WTC11 (cell line): ENCODE measurements at regions not wholly inside any gene's neighbourhood (a gene's known extent, or its start where the extent isn't known, plus 50 kb on each side); places are given as distances from the start of the nearest gene placed in this dataset.

Experiments used
- ATAC-seq: fragments of 200-7000 bp; cut with Tn5 transposase; 2 replicates; pipeline ENCODE4 v1.10.0; 2021; ENCODE audit warnings: mild to moderate bottlenecking, moderate library complexity
- CTCF ChIA-PET: fragments of 300-600 bp; sonication (Branson Sonifier 250); formaldehyde crosslinking; loops from one replicate; lab custom pipeline; 2021; ENCODE audit warnings: antibody characterized with exemption; lab: Charles Lee
- POLR2A ChIA-PET: fragments of 350-600 bp; sonication (Branson Sonifier 250); formaldehyde crosslinking; loops from one replicate; lab custom pipeline; 2021; ENCODE audit warnings: antibody characterized with exemption; lab: Charles Lee
- DNase-seq: peaks from one replicate; pipeline ENCODE4 v3.0.0; 2021; ENCODE audit warnings: low spot score
- H3K27ac Mint-ChIP-seq: 2 replicates; pipeline ENCODE4 v1.8.0; 2021; ENCODE audit warnings: mixed read lengths
- H3K27me3 Mint-ChIP-seq: 2 replicates; pipeline ENCODE4 v1.8.0; 2021; ENCODE audit warnings: low read depth, mild to moderate bottlenecking, moderate library complexity, mixed read lengths
- H3K36me3 Mint-ChIP-seq: 2 replicates; pipeline ENCODE4 v1.8.0; 2021; ENCODE audit warnings: mixed read lengths
- H3K4me1 Mint-ChIP-seq: 2 replicates; pipeline ENCODE4 v1.8.0; 2022; ENCODE audit warnings: mixed read lengths
- H3K4me3 Mint-ChIP-seq: 2 replicates; pipeline ENCODE4 v1.8.0; 2021; ENCODE audit warnings: mild to moderate bottlenecking, moderate library complexity, mixed read lengths
- H3K9me3 Mint-ChIP-seq: 2 replicates; pipeline ENCODE4 v1.8.0; 2021; ENCODE audit warnings: mixed read lengths
- CREM ChIP-seq: sonication (generic); formaldehyde crosslinking; IDR thresholded peaks from 2 replicates; pipeline ENCODE4 v1.8.1; 2022; ENCODE audit warnings: mild to moderate bottlenecking, missing genetic modification reagents, moderate library complexity
- ETV6 ChIP-seq: sonication (generic); formaldehyde crosslinking; IDR thresholded peaks from 2 replicates; pipeline ENCODE4 v1.8.1; 2022; ENCODE audit warnings: mild to moderate bottlenecking, missing genetic modification reagents
- GTF2I ChIP-seq: fragments of 250-450 bp; sonication (Bioruptor Pico); conservative IDR thresholded peaks from 2 replicates; pipeline ENCODE4 v1.4.0; 2021; ENCODE audit warnings: mild to moderate bottlenecking
- KAT7 ChIP-seq: sonication (generic); formaldehyde crosslinking; IDR thresholded peaks from 2 replicates; pipeline ENCODE4 v1.8.1; 2023; ENCODE audit warnings: missing genetic modification reagents, mild to moderate bottlenecking, borderline replicate concordance
- MYBL2 ChIP-seq: sonication (generic); formaldehyde crosslinking; IDR thresholded peaks from 2 replicates; pipeline ENCODE4 v1.8.1; 2023; ENCODE audit warnings: mild to moderate bottlenecking, moderate library complexity, missing genetic modification reagents
- NR1H2 ChIP-seq: sonication (generic); formaldehyde crosslinking; IDR thresholded peaks from 2 replicates; pipeline ENCODE4 v1.9.0; 2021; ENCODE audit warnings: mild to moderate bottlenecking, moderate library complexity, missing genetic modification reagents
- NR2C2 ChIP-seq: sonication (generic); formaldehyde crosslinking; IDR thresholded peaks from 2 replicates; pipeline ENCODE4 v1.8.0; 2022; ENCODE audit warnings: mild to moderate bottlenecking, missing genetic modification reagents
- NR3C1 ChIP-seq: sonication (generic); formaldehyde crosslinking; conservative IDR thresholded peaks from 2 replicates; pipeline ENCODE4 v1.8.1; 2023; ENCODE audit warnings: low read depth, mild to moderate bottlenecking, missing genetic modification reagents
- PRRX2 ChIP-seq: fragments of 250-450 bp; sonication (Bioruptor Pico); IDR thresholded peaks from 2 replicates; pipeline ENCODE4 v1.8.0; 2021; ENCODE audit warnings: mild to moderate bottlenecking
- TCF7 ChIP-seq: sonication (generic); formaldehyde crosslinking; IDR thresholded peaks from 2 replicates; pipeline ENCODE4 v1.8.0; 2022; ENCODE audit warnings: mild to moderate bottlenecking, low read depth, missing genetic modification reagents, moderate library complexity
- TEAD4 ChIP-seq: sonication (generic); formaldehyde crosslinking; IDR thresholded peaks from 2 replicates; pipeline ENCODE4 v1.8.0; 2022; ENCODE audit warnings: mild to moderate bottlenecking, missing genetic modification reagents
- ZNF317 ChIP-seq: sonication (generic); formaldehyde crosslinking; IDR thresholded peaks from 2 replicates; pipeline ENCODE4 v1.8.1; 2023; ENCODE audit warnings: low read depth, mild to moderate bottlenecking, moderate library complexity, missing genetic modification reagents, borderline replicate concordance
- ZNF396 ChIP-seq: fragments of 250-450 bp; sonication (Bioruptor Pico); IDR thresholded peaks from 2 replicates; pipeline ENCODE4 v1.8.0; 2021; ENCODE audit warnings: mild to moderate bottlenecking, moderate library complexity, borderline replicate concordance
- ZNF671 ChIP-seq: fragments of 250-450 bp; sonication (Bioruptor Pico); IDR thresholded peaks from 2 replicates; pipeline ENCODE4 v1.8.0; 2021; ENCODE audit warnings: mild to moderate bottlenecking
- TF ChIP-seq, protein P1 (sequence below): fragments of 200-600 bp; IDR thresholded peaks from 2 replicates; pipeline ENCODE4 v1.8.0; 2022; ENCODE audit warnings: antibody characterized with exemption
- TF ChIP-seq, protein P2 (sequence below): sonication (generic); formaldehyde crosslinking; IDR thresholded peaks from 2 replicates; pipeline ENCODE4 v1.8.0; 2022; ENCODE audit warnings: mild to moderate bottlenecking, missing genetic modification reagents
- TF ChIP-seq, protein P3 (sequence below): fragments of 250-450 bp; sonication (Bioruptor Pico); IDR thresholded peaks from 2 replicates; pipeline ENCODE4 v1.9.0; 2021; ENCODE audit warnings: mild to moderate bottlenecking, borderline replicate concordance
- TF ChIP-seq, protein P4 (sequence below): sonication (generic); formaldehyde crosslinking; IDR thresholded peaks from 2 replicates; pipeline ENCODE4 v1.8.1; 2023; ENCODE audit warnings: mild to moderate bottlenecking, missing genetic modification reagents
- TF ChIP-seq, protein P5 (sequence below): fragments of 250-450 bp; sonication (Bioruptor Pico); IDR thresholded peaks from 2 replicates; pipeline ENCODE4 v1.8.0; 2021; ENCODE audit warnings: mild to moderate bottlenecking
- TF ChIP-seq, protein P6 (sequence below): sonication (generic); formaldehyde crosslinking; IDR thresholded peaks from 2 replicates; pipeline ENCODE4 v1.8.1; 2022; ENCODE audit warnings: mild to moderate bottlenecking, missing genetic modification reagents, moderate library complexity, borderline replicate concordance
- TF ChIP-seq, protein P7 (sequence below): sonication (generic); formaldehyde crosslinking; IDR thresholded peaks from 2 replicates; pipeline ENCODE4 v1.8.0; 2022; ENCODE audit warnings: mild to moderate bottlenecking, missing genetic modification reagents

DNA sequence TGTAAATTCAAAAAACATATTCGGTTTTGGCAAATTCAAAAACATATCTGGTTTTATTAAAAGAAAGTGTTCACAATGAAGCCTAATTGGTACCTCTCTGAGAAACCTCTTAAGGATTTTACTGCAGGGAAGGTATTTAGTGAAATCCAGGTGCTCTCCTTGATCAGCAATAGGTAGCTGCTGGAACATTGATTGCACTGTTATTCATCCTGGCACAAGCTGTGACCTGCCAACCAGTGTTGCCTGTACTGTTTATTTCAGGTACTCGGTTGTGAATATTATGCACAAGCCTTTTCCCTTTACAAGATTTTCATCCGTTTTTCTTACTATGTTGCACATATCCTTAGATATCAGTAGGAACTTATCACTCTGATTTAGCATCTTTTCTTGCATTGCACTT lies 155.8 kb upstream of the ZEB2 start:
- TF ChIP-seq CREM (CRISPR knock-in tag), result no peak
- no peak for TF ChIP-seq GTF2I (CRISPR knock-in tag)
- TF ChIP-seq, protein P1, sequence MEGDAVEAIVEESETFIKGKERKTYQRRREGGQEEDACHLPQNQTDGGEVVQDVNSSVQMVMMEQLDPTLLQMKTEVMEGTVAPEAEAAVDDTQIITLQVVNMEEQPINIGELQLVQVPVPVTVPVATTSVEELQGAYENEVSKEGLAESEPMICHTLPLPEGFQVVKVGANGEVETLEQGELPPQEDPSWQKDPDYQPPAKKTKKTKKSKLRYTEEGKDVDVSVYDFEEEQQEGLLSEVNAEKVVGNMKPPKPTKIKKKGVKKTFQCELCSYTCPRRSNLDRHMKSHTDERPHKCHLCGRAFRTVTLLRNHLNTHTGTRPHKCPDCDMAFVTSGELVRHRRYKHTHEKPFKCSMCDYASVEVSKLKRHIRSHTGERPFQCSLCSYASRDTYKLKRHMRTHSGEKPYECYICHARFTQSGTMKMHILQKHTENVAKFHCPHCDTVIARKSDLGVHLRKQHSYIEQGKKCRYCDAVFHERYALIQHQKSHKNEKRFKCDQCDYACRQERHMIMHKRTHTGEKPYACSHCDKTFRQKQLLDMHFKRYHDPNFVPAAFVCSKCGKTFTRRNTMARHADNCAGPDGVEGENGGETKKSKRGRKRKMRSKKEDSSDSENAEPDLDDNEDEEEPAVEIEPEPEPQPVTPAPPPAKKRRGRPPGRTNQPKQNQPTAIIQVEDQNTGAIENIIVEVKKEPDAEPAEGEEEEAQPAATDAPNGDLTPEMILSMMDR, result no peak
- TF ChIP-seq NR3C1 (CRISPR knock-in tag), result no peak
- TF ChIP-seq, protein P2, sequence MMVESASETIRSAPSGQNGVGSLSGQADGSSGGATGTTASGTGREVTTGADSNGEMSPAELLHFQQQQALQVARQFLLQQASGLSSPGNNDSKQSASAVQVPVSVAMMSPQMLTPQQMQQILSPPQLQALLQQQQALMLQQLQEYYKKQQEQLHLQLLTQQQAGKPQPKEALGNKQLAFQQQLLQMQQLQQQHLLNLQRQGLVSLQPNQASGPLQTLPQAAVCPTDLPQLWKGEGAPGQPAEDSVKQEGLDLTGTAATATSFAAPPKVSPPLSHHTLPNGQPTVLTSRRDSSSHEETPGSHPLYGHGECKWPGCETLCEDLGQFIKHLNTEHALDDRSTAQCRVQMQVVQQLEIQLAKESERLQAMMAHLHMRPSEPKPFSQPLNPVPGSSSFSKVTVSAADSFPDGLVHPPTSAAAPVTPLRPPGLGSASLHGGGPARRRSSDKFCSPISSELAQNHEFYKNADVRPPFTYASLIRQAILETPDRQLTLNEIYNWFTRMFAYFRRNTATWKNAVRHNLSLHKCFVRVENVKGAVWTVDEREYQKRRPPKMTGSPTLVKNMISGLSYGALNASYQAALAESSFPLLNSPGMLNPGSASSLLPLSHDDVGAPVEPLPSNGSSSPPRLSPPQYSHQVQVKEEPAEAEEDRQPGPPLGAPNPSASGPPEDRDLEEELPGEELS (CRISPR knock-in tag), result no peak
- TF ChIP-seq PRRX2, result no peak
- TF ChIP-seq KAT7 (CRISPR knock-in tag), result no peak
- TF ChIP-seq, protein P3, sequence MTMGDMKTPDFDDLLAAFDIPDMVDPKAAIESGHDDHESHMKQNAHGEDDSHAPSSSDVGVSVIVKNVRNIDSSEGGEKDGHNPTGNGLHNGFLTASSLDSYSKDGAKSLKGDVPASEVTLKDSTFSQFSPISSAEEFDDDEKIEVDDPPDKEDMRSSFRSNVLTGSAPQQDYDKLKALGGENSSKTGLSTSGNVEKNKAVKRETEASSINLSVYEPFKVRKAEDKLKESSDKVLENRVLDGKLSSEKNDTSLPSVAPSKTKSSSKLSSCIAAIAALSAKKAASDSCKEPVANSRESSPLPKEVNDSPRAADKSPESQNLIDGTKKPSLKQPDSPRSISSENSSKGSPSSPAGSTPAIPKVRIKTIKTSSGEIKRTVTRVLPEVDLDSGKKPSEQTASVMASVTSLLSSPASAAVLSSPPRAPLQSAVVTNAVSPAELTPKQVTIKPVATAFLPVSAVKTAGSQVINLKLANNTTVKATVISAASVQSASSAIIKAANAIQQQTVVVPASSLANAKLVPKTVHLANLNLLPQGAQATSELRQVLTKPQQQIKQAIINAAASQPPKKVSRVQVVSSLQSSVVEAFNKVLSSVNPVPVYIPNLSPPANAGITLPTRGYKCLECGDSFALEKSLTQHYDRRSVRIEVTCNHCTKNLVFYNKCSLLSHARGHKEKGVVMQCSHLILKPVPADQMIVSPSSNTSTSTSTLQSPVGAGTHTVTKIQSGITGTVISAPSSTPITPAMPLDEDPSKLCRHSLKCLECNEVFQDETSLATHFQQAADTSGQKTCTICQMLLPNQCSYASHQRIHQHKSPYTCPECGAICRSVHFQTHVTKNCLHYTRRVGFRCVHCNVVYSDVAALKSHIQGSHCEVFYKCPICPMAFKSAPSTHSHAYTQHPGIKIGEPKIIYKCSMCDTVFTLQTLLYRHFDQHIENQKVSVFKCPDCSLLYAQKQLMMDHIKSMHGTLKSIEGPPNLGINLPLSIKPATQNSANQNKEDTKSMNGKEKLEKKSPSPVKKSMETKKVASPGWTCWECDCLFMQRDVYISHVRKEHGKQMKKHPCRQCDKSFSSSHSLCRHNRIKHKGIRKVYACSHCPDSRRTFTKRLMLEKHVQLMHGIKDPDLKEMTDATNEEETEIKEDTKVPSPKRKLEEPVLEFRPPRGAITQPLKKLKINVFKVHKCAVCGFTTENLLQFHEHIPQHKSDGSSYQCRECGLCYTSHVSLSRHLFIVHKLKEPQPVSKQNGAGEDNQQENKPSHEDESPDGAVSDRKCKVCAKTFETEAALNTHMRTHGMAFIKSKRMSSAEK (CRISPR knock-in tag), result no peak
- H3K27me3 Mint-ChIP-seq, result no peaks in the 10 kb centered on the region
- no peak for DNase-seq
- ATAC-seq, result no peak
- no peaks in the 10 kb centered on the region for H3K4me1 Mint-ChIP-seq
- POLR2A ChIA-PET, result interaction anchor here (0.5 to 0.6 kb wide), 2 partner anchors 269 to 914 kb away, joined by 3 to 4 read pairs; no protein-coding TSS in a partner anchor
- H3K27ac Mint-ChIP-seq, result no peak overlapping the region
- CTCF ChIA-PET, result no interaction called here
- 0 out of 2 replicates have a peak, but pooled peaks cover 3% of the 10 kb centered on the region for H3K9me3 Mint-ChIP-seq
- H3K36me3 Mint-ChIP-seq, result no peaks in the 10 kb centered on the region
- no peak overlapping the region for H3K4me3 Mint-ChIP-seq

DNA sequence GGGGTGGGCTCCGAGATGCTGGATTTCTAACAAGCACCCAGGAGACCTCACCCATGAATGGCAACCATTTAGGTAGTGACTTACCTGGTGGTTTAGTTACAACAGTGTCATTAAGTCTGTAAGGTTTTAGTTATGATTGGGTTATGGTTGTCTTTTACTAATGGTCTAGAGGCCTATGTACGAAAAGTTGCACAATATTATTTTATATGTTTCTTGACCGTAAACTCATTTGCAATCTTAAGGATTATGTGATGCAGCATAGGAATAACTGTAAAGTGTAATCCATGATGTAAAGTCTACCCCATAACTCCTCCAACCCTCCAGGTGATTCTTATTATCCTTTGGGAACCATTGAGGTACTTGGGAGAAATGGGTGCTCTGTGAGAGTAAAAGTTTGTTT lies 155.4 kb upstream of the ZEB2 start:
- POLR2A ChIA-PET, result interaction anchor here (0.5 kb wide), 1 partner anchor 914 kb away, joined by 4 read pairs; no protein-coding TSS in a partner anchor
- Mint-ChIP-seq H3K36me3 (no peaks in the 10 kb centered on the region), H3K27me3 (no peaks in the 10 kb centered on the region), H3K27ac (no peak overlapping the region), H3K4me1 (no peaks in the 10 kb centered on the region), H3K4me3 (no peak overlapping the region), H3K9me3 (0 out of 2 replicates have a peak, but pooled peaks cover 3% of the 10 kb centered on the region)
- CTCF ChIA-PET, result no interaction called here
- ATAC-seq, result no peak
- no peak for DNase-seq
- TF ChIP-seq ZNF317 (CRISPR knock-in tag) (no peak), ZNF396 (no peak), MYBL2 (no peak), TEAD4 (no peak), NR1H2 (CRISPR knock-in tag) (no peak), ZNF671 (CRISPR knock-in tag) (no peak), PRRX2 (no peak), NR2C2 (CRISPR knock-in tag) (no peak), TCF7 (no peak), ETV6 (CRISPR knock-in tag) (no peak)
- TF ChIP-seq, protein P4, sequence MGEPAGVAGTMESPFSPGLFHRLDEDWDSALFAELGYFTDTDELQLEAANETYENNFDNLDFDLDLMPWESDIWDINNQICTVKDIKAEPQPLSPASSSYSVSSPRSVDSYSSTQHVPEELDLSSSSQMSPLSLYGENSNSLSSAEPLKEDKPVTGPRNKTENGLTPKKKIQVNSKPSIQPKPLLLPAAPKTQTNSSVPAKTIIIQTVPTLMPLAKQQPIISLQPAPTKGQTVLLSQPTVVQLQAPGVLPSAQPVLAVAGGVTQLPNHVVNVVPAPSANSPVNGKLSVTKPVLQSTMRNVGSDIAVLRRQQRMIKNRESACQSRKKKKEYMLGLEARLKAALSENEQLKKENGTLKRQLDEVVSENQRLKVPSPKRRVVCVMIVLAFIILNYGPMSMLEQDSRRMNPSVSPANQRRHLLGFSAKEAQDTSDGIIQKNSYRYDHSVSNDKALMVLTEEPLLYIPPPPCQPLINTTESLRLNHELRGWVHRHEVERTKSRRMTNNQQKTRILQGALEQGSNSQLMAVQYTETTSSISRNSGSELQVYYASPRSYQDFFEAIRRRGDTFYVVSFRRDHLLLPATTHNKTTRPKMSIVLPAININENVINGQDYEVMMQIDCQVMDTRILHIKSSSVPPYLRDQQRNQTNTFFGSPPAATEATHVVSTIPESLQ (CRISPR knock-in tag), result no peak
- TF ChIP-seq, protein P5, sequence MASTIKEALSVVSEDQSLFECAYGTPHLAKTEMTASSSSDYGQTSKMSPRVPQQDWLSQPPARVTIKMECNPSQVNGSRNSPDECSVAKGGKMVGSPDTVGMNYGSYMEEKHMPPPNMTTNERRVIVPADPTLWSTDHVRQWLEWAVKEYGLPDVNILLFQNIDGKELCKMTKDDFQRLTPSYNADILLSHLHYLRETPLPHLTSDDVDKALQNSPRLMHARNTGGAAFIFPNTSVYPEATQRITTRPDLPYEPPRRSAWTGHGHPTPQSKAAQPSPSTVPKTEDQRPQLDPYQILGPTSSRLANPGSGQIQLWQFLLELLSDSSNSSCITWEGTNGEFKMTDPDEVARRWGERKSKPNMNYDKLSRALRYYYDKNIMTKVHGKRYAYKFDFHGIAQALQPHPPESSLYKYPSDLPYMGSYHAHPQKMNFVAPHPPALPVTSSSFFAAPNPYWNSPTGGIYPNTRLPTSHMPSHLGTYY (CRISPR knock-in tag), result no peak
- TF ChIP-seq, protein P6, sequence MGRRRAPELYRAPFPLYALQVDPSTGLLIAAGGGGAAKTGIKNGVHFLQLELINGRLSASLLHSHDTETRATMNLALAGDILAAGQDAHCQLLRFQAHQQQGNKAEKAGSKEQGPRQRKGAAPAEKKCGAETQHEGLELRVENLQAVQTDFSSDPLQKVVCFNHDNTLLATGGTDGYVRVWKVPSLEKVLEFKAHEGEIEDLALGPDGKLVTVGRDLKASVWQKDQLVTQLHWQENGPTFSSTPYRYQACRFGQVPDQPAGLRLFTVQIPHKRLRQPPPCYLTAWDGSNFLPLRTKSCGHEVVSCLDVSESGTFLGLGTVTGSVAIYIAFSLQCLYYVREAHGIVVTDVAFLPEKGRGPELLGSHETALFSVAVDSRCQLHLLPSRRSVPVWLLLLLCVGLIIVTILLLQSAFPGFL (CRISPR knock-in tag), result no peak
- TF ChIP-seq, protein P7, sequence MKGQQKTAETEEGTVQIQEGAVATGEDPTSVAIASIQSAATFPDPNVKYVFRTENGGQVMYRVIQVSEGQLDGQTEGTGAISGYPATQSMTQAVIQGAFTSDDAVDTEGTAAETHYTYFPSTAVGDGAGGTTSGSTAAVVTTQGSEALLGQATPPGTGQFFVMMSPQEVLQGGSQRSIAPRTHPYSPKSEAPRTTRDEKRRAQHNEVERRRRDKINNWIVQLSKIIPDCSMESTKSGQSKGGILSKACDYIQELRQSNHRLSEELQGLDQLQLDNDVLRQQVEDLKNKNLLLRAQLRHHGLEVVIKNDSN, result no peak
